HepG2 (cell line): ENCODE measurements at regions not wholly inside any gene's neighbourhood (a gene's known extent, or its start where the extent isn't known, plus 50 kb on each side); places are given as distances from the start of the nearest gene placed in this dataset.

ENCODE experiments used
- ATAC-seq: fragments of 200-7000 bp; cut with Tn5 transposase; 3 replicates; pipeline ENCODE4 v1.9.1; 2020; ENCODE audit warnings: mild to moderate bottlenecking, moderate library complexity
- BruUV-seq: library from RNA; stranded (reverse); fragments of 400-500 nt; replicated peaks from 2 replicates; lab custom pipeline; 2021; lab: Mats Ljungman, UMichigan
- CTCF ChIA-PET: fragments of 300-600 bp; formaldehyde crosslinking; extraction: SDS; loops from one replicate; lab custom pipeline; 2021; ENCODE audit warnings: low total read pairs, inconsistent platforms, low intra/inter-chr PET ratio; lab: Yijun Ruan, JAX
- POLR2A ChIA-PET: fragments of 350-600 bp; sonication (Branson Sonifier 250); formaldehyde crosslinking; loops from one replicate; lab custom pipeline; 2020; ENCODE audit warnings: antibody characterized with exemption, inconsistent platforms; lab: Yijun Ruan, JAX
- DNase-seq: peaks from one replicate; pipeline ENCODE4 v3.0.0-alpha.2; 2015; ENCODE audit warnings: low spot score
- FAIRE-seq: peaks from 3 replicates; lab custom pipeline; 2011; peaks lifted over from hg19 to GRCh38; lab: Jason Lieb, UNC
- H2AFZ ChIP-seq: one replicate; pipeline ENCODE4 v1.6.1; 2011; ENCODE audit warnings: low read length, inconsistent platforms
- H3K27ac ChIP-seq: fragments of 300-600 bp; 3 replicates; pipeline ENCODE4 v1.8.0; 2011; ENCODE audit warnings: mixed run types, mild to moderate bottlenecking, mixed read lengths, low read length, inconsistent platforms; ENCODE audit not compliant: insufficient read depth; ENCODE audit errors: extremely low read length
- H3K27me3 ChIP-seq, 2 experiments: fragments of 200-600 bp in 1 of 2; 2 replicates in 1 of 2; 3 replicates in 1 of 2; pipeline versions ENCODE4 v1.6.0 to v1.8.0; 2011; ENCODE audit warnings: low read length in 2 of 2, mild to moderate bottlenecking in 2 of 2, moderate library complexity in 2 of 2, inconsistent platforms in 1 of 2; ENCODE audit not compliant: insufficient read depth in 2 of 2, control insufficient read depth in 1 of 2
- H3K36me3 ChIP-seq, 2 experiments: fragments of 200-600 bp in 1 of 2; replicated peaks in 1 of 2; 2 replicates in 1 of 2; 3 replicates in 1 of 2; pipeline versions ENCODE4 v1.5.1 to v1.8.0; 2011; ENCODE audit warnings: low read length in 2 of 2, inconsistent platforms in 1 of 2; ENCODE audit not compliant: insufficient read depth in 2 of 2, control insufficient read depth in 1 of 2
- H3K4me1 ChIP-seq: 2 replicates; pipeline ENCODE4 v1.5.1; 2012; ENCODE audit warnings: low read length, inconsistent platforms; ENCODE audit not compliant: insufficient read depth
- H3K4me2 ChIP-seq: 2 replicates; pipeline ENCODE4 v1.6.0; 2011; ENCODE audit warnings: low read depth, low read length, inconsistent platforms
- H3K4me3 ChIP-seq, 3 experiments: fragments of 200-600 bp in 1 of 3; sonication (generic), shearing (Covaris generic) in 1 of 3; replicated peaks in 1 of 3; 2 replicates each; pipeline ENCODE4 v1.5.1; 2011 to 2016; ENCODE audit warnings: low read length in 3 of 3, inconsistent platforms in 2 of 3, low read depth in 2 of 3, mild to moderate bottlenecking in 2 of 3, control low read depth in 1 of 3, mixed read lengths in 1 of 3; ENCODE audit not compliant: insufficient read depth in 1 of 3
- H3K79me2 ChIP-seq: one replicate; pipeline ENCODE4 v1.6.1; 2011; ENCODE audit warnings: low read length, inconsistent platforms; ENCODE audit not compliant: insufficient read depth
- H3K9ac ChIP-seq: 2 replicates; pipeline ENCODE4 v1.6.0; 2011; ENCODE audit warnings: mild to moderate bottlenecking, low read depth, low read length, inconsistent platforms; ENCODE audit not compliant: insufficient read depth
- H3K9me3 ChIP-seq: 2 replicates; pipeline ENCODE4 v1.5.1; 2012; ENCODE audit warnings: mild to moderate bottlenecking, low read length
- H4K20me1 ChIP-seq: 2 replicates; pipeline ENCODE4 v1.6.0; 2011; ENCODE audit warnings: inconsistent platforms, mild to moderate bottlenecking, low read length, moderate library complexity; ENCODE audit not compliant: insufficient read depth
- PAXIP1 ChIP-seq: sonication (generic); formaldehyde crosslinking; conservative IDR thresholded peaks from 2 replicates; pipeline ENCODE4 v1.4.0; 2020; ENCODE audit warnings: mild to moderate bottlenecking, missing genetic modification reagents, moderate library complexity
- ZNF276 ChIP-seq: sonication (generic); formaldehyde crosslinking; IDR thresholded peaks from 2 replicates; pipeline ENCODE4 v1.4.0; 2020; ENCODE audit warnings: mild to moderate bottlenecking, low read depth, missing genetic modification reagents
- ZNF354B ChIP-seq: sonication (generic); formaldehyde crosslinking; IDR thresholded peaks from 2 replicates; pipeline ENCODE4 v1.8.0; 2022; ENCODE audit warnings: mild to moderate bottlenecking, missing genetic modification reagents
- ZNF768 ChIP-seq: sonication (generic); formaldehyde crosslinking; IDR thresholded peaks from 2 replicates; pipeline ENCODE4 v1.4.0; 2020; ENCODE audit warnings: missing genetic modification reagents
- WGBS: methylation state at CpG from one replicate; pipeline ENCODE4 v1.1.6; 2017; ENCODE audit warnings: low lambda C conversion rate; 5-methylcytosine and 5-hydroxymethylcytosine counted together
- in situ Hi-C: cut with HindIII; loops from 2 replicates; pipeline ENCODE4 v1.10.0; 2017; ENCODE audit warnings: low pct_unique_long_range_greater_than_20kb; ENCODE audit not compliant: extremely low pct_ligation_motif_present
- intact Hi-C: fragments of 100-400 bp; cut with micrococcal nuclease; formaldehyde crosslinking; loops from one replicate; pipeline ENCODE4 v1.10.0; 2022; ENCODE audit not compliant: unreplicated experiment

GRCh38 chr16:9302072-9302471 lies 210.6 kb downstream of the HAPSTR1 start (continued):
- TF ChIP-seq ZNF276 (CRISPR knock-in tag) (no peak), ZNF354B (CRISPR knock-in tag) (no peak)
- TF ChIP-seq, all 625 proteins: peak for 0

- Histone ChIP-seq H4K20me1 (no peaks in the 10 kb centered on the region), H3K27ac (no peak overlapping the region), H3K4me1 (no peaks in the 10 kb centered on the region), H3K9me3 (no peaks in the 10 kb centered on the region), H2AFZ (no peak overlapping the region), H3K36me3 (no peaks in the 10 kb centered on the region), H3K4me2 (no peak overlapping the region), H3K79me2 (no peaks in the 10 kb centered on the region), H3K27me3 (no peaks in the 10 kb centered on the region; a peak in 1 of 5 replicates), H3K4me3 (no peak overlapping the region), H3K9ac (no peak overlapping the region)
- FAIRE-seq: no peak
- POLR2A ChIA-PET: no interaction called here
- in situ Hi-C loops: no loop called here
- intact Hi-C loops: loop anchor here (10.0 kb wide), 1 partner anchor 142 kb away; no protein-coding TSS in a partner anchor
- CTCF ChIA-PET: no interaction called here
- TF ChIP-seq PAXIP1 (CRISPR knock-in tag) (no peak), ZNF768 (CRISPR knock-in tag) (peak; percentile 38; the same call in 1 of the 2 replicates)
- no TSS peak for BruUV-seq
- WGBS: 3% methylated on average over 3 of the region's 3 CpGs
- ATAC-seq: no peak
- DNase-seq: no peak
Measured at GRCh38 chr16:9306753-9307152, 215.3 kb downstream of the HAPSTR1 start.
